CD14-positive monocyte (primary cell): ENCODE measurements at regions not wholly inside any gene's neighbourhood (a gene's known extent, or its start where the extent isn't known, plus 50 kb on each side); places are given as distances from the start of the nearest gene placed in this dataset.

ENCODE experiments used
- DNase-seq, 3 donors: peaks; one replicate each; pipeline ENCODE4 v3.0.0-alpha.2; 2011 to 2022
- H2AFZ ChIP-seq: 2 replicates; pipeline ENCODE4 v1.6.0; 2012; ENCODE audit warnings: mild to moderate bottlenecking, low read depth, low read length, inconsistent platforms; ENCODE audit not compliant: insufficient read depth, poor library complexity, severe bottlenecking
- H3K27ac ChIP-seq, 2 donors: 1 replicate in 1 of 2; 2 replicates in 1 of 2; pipeline ENCODE4 v1.5.1; 2012 to 2013; ENCODE audit warnings: low read length in 2 of 2, control low read depth in 1 of 2, inconsistent platforms in 1 of 2, low read depth in 1 of 2, mild to moderate bottlenecking in 1 of 2
- H3K27me3 ChIP-seq, 2 donors: one replicate each; pipeline versions ENCODE4 v1.6.0 to v1.6.1; 2011 to 2013; ENCODE audit warnings: low read length in 2 of 2; ENCODE audit not compliant: control insufficient read depth in 2 of 2, insufficient read depth in 2 of 2
- H3K36me3 ChIP-seq, 2 donors: replicated peaks in 1 of 2; 1 replicate in 1 of 2; 2 replicates in 1 of 2; pipeline versions ENCODE4 v1.5.1 to v1.6.1; 2012 to 2013; ENCODE audit warnings: low read length in 2 of 2, control low read depth in 1 of 2, inconsistent platforms in 1 of 2, mild to moderate bottlenecking in 1 of 2; ENCODE audit not compliant: insufficient read depth in 2 of 2, control insufficient read depth in 1 of 2
- H3K4me1 ChIP-seq, 2 donors: 1 replicate in 1 of 2; 2 replicates in 1 of 2; pipeline versions ENCODE4 v1.5.1 to v1.6.1; 2012 to 2013; ENCODE audit warnings: low read length in 2 of 2, control low read depth in 1 of 2, inconsistent platforms in 1 of 2, mild to moderate bottlenecking in 1 of 2, moderate library complexity in 1 of 2; ENCODE audit not compliant: insufficient read depth in 2 of 2, control insufficient read depth in 1 of 2
- H3K4me2 ChIP-seq: replicated peaks from 2 replicates; pipeline ENCODE3; 2012; ENCODE audit warnings: low read length, moderate library complexity, mild to moderate bottlenecking; ENCODE audit not compliant: poor library complexity, severe bottlenecking; ENCODE audit errors: extremely low read depth
- H3K4me3 ChIP-seq, 3 experiments: fragments of 200-600 bp in 1 of 3; sonication (generic) in 1 of 3; replicated peaks in 1 of 3; 1 replicate in 2 of 3; 2 replicates in 1 of 3; pipeline ENCODE4 v1.5.1; 2011 to 2013; ENCODE audit warnings: low read length in 3 of 3, mild to moderate bottlenecking in 3 of 3, control low read depth in 2 of 3, low read depth in 2 of 3, inconsistent platforms in 1 of 3, moderate library complexity in 1 of 3
- H3K79me2 ChIP-seq: 2 replicates; pipeline ENCODE4 v1.6.0; 2012; ENCODE audit warnings: mild to moderate bottlenecking, control low read depth, inconsistent platforms, low read length, moderate library complexity; ENCODE audit not compliant: insufficient read depth
- H3K9ac ChIP-seq: 2 replicates; pipeline ENCODE4 v1.6.0; 2017; ENCODE audit warnings: low read length, mild to moderate bottlenecking; ENCODE audit not compliant: insufficient read depth, poor library complexity, severe bottlenecking
- H3K9me3 ChIP-seq, 2 donors: replicated peaks in 1 of 2; 1 replicate in 1 of 2; 2 replicates in 1 of 2; pipeline versions ENCODE4 v1.5.1 to v1.6.1; 2012 to 2013; ENCODE audit warnings: low read length in 2 of 2, control low read depth in 1 of 2; ENCODE audit not compliant: control insufficient read depth in 1 of 2, insufficient read depth in 1 of 2
- H4K20me1 ChIP-seq: 2 replicates; pipeline ENCODE4 v1.6.0; 2012; ENCODE audit warnings: mild to moderate bottlenecking, low read length, control low read depth, moderate library complexity; ENCODE audit not compliant: insufficient read depth
- H3K27ac Mint-ChIP-seq, 7 donors: one replicate each; pipeline ENCODE4 v1.8.0; 2020; ENCODE audit warnings: mild to moderate bottlenecking in 7 of 7, mixed read lengths in 7 of 7, moderate library complexity in 6 of 7, inconsistent platforms in 2 of 7
- H3K27me3 Mint-ChIP-seq, 3 donors: one replicate each; pipeline ENCODE4 v1.8.0; 2021 to 2022; ENCODE audit warnings: low read depth in 3 of 3, mild to moderate bottlenecking in 3 of 3, mixed read lengths in 3 of 3, moderate library complexity in 3 of 3, inconsistent platforms in 1 of 3
- H3K36me3 Mint-ChIP-seq, 2 donors: one replicate each; pipeline ENCODE4 v1.8.0; 2020; ENCODE audit warnings: mixed read lengths in 2 of 2, inconsistent platforms in 1 of 2, mild to moderate bottlenecking in 1 of 2
- H3K4me1 Mint-ChIP-seq: one replicate; pipeline ENCODE4 v1.8.0; 2020; ENCODE audit warnings: mild to moderate bottlenecking, mixed read lengths
- H3K4me3 Mint-ChIP-seq, 2 donors: one replicate each; pipeline ENCODE4 v1.8.0; 2020; ENCODE audit warnings: mild to moderate bottlenecking in 2 of 2, mixed read lengths in 2 of 2, moderate library complexity in 1 of 2
- H3K9me3 Mint-ChIP-seq, 7 donors: one replicate each; pipeline ENCODE4 v1.8.0; 2020 to 2022; ENCODE audit warnings: mixed read lengths in 7 of 7, mild to moderate bottlenecking in 6 of 7, moderate library complexity in 6 of 7, inconsistent platforms in 2 of 7
- WGBS: methylation state at CpG from one replicate; pipeline ENCODE4 v1.1.5; 2013; ENCODE audit warnings: missing lambda C conversion rate; ENCODE audit not compliant: insufficient coverage; 5-methylcytosine and 5-hydroxymethylcytosine counted together
- intact Hi-C, 2 donors: fragments of 100-400 bp; cut with micrococcal nuclease; formaldehyde crosslinking; loops; one replicate each; pipeline versions ENCODE4 v1.15.0 to v1.15.1; 2023
- TF ChIP-seq, protein P1 (sequence below): fragments of 200-600 bp; IDR thresholded peaks from one replicate; pipeline ENCODE4 v1.8.0; 2022; ENCODE audit warnings: antibody characterized with exemption, mild to moderate bottlenecking

DNA sequence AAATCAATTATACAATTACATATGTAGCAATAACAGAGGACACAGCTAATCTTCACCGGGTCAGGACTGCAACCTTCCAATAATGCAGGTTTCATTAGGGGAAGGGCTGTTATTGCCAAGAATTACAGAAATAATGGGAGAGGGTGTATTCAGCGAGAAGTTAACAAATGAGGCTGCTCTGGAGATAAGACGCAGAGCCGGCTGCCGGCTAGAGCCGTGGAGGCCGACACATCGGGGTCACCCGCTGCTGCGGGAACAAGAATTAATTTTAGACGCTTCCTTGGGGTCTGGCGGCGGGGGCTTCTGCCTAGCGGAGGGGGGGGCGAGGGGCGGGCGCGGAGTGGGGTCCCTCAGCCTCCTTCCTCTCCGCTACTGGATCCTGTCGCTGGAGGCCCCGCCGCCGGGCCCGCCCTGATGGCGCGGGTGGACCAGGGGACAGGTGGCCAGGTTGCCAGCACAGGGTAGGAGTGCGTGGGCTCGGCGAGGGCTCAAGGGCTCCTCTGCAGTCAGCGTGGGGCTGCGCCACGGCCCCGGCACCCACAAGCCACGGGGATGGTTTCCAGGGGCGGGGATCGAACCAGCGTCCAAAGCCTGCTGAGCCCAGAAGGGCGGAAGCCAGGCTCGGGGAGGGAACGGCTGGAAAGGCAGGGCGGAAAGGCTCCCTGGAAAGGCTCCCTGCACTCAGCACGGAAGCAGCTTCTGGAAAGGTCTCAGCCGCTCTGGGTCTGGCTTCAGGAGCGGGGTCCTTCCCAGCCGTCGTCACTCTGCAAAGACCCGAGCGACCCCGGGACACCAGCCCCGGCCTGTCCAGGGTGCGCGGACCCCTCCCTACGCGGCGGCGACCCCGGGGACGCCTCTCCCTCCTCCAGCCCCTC lies 113.8 kb upstream of the NKX1-1 start:
- peaks cover 27 to 55% (median 29%) of the 10 kb centered on the region in 3 donors for H3K27me3 Mint-ChIP-seq
- intact Hi-C loops, result no loop called here
- peaks cover 0 to 17% (median 7%) of the 10 kb centered on the region in 7 donors for H3K9me3 Mint-ChIP-seq
- Histone ChIP-seq H3K9me3 (peaks cover 5 to 12% of the 10 kb centered on the region in 2 donors), H3K27ac (no peak overlapping the region), H3K4me1 (no peaks in the 10 kb centered on the region), H3K4me3 (no peak overlapping the region), H2AFZ (no peak overlapping the region), H3K79me2 (no peaks in the 10 kb centered on the region), H3K9ac (no peak overlapping the region), H4K20me1 (no peaks in the 10 kb centered on the region), H3K27me3 (peaks cover 0 to 21% of the 10 kb centered on the region in 2 donors), H3K4me2 (no peak overlapping the region), H3K36me3 (no peaks in the 10 kb centered on the region)
- no peaks in the 10 kb centered on the region for H3K4me1 Mint-ChIP-seq
- no peak overlapping the region for H3K27ac Mint-ChIP-seq
- H3K36me3 Mint-ChIP-seq, result no peaks in the 10 kb centered on the region
- TF ChIP-seq, protein P1, sequence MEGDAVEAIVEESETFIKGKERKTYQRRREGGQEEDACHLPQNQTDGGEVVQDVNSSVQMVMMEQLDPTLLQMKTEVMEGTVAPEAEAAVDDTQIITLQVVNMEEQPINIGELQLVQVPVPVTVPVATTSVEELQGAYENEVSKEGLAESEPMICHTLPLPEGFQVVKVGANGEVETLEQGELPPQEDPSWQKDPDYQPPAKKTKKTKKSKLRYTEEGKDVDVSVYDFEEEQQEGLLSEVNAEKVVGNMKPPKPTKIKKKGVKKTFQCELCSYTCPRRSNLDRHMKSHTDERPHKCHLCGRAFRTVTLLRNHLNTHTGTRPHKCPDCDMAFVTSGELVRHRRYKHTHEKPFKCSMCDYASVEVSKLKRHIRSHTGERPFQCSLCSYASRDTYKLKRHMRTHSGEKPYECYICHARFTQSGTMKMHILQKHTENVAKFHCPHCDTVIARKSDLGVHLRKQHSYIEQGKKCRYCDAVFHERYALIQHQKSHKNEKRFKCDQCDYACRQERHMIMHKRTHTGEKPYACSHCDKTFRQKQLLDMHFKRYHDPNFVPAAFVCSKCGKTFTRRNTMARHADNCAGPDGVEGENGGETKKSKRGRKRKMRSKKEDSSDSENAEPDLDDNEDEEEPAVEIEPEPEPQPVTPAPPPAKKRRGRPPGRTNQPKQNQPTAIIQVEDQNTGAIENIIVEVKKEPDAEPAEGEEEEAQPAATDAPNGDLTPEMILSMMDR, result no peak
- no peak for DNase-seq
- whole genome bisulfite sequencing, result 88% methylated on average over 49 of the region's 58 CpGs
- peak overlapping the region in 1 of 2 donors; percentile 51 for H3K4me3 Mint-ChIP-seq

DNA sequence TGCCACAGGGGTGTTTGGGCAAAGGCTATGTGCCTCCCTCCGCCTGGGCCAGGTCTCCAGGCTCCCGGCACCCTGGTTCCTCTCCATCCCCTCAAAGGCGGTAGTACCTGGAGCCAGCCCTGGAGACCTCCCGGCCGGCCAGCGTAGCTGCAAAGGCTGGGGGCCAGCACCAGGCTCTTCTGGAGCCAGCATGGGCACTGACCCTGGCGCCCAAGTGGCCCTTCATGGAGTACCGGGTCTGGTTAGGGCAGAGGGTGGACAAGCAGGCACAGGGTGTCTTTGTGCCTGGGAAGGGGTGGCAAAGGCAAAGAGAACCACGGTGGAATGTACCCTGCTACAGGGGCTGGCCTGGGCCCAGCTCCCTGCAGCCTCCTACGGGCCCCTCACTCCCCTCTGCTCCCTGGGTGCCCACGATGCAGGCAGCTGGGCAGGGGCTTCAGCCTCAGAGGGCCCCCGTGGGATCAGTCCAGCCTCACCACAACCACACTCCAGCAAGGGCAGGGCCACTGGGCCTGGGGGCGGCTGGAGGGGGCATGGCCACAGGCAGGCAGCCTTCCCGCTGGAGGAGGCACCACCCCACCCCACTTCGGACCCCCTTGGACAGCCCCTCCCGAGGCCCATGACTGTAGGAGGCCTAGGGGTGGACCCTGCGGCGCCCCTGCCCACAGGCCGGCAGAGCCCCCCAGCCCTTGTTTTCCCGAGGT lies 112.9 kb upstream of the NKX1-1 start:
- Histone ChIP-seq H3K9me3 (peaks cover 5 to 9% of the 10 kb centered on the region in 2 donors), H3K4me2 (no peak overlapping the region), H3K27me3 (peaks cover 0 to 21% of the 10 kb centered on the region in 2 donors), H2AFZ (no peak overlapping the region), H3K27ac (no peak overlapping the region), H3K4me1 (no peaks in the 10 kb centered on the region), H3K4me3 (no peak overlapping the region), H3K9ac (no peak overlapping the region), H3K79me2 (no peaks in the 10 kb centered on the region), H4K20me1 (no peaks in the 10 kb centered on the region), H3K36me3 (no peaks in the 10 kb centered on the region)
- TF ChIP-seq, protein P1, result no peak
- intact Hi-C loops, result no loop called here
- WGBS, result 85% methylated on average over 9 of the region's 20 CpGs
- Mint-ChIP-seq H3K36me3 (no peaks in the 10 kb centered on the region), H3K4me3 (no peak overlapping the region), H3K27me3 (peaks cover 24 to 50% (median 27%) of the 10 kb centered on the region in 3 donors), H3K9me3 (peaks cover 0 to 17% (median 7%) of the 10 kb centered on the region in 7 donors), H3K27ac (no peak overlapping the region), H3K4me1 (no peaks in the 10 kb centered on the region)
- DNase-seq, result no peak
